HUES48 (cell line): ENCODE measurements at regions not wholly inside any gene's neighbourhood (a gene's known extent, or its start where the extent isn't known, plus 50 kb on each side); places are given as distances from the start of the nearest gene placed in this dataset.

Experiments
- H3K27ac ChIP-seq: one replicate; pipeline ENCODE4 v1.7.0; 2013; ENCODE audit warnings: low read depth, low read length, inconsistent platforms
- H3K27me3 ChIP-seq: 2 replicates; pipeline ENCODE4 v1.6.1; 2013; ENCODE audit warnings: mild to moderate bottlenecking, low read length; ENCODE audit not compliant: control insufficient read depth, insufficient read depth
- H3K36me3 ChIP-seq: 2 replicates; pipeline ENCODE4 v1.6.1; 2013; ENCODE audit warnings: low read length; ENCODE audit not compliant: control insufficient read depth, insufficient read depth
- H3K4me1 ChIP-seq: 2 replicates; pipeline ENCODE4 v1.6.1; 2013; ENCODE audit warnings: mild to moderate bottlenecking, low read length; ENCODE audit not compliant: control insufficient read depth, insufficient read depth
- H3K4me3 ChIP-seq: 2 replicates; pipeline ENCODE4 v1.5.1; 2013; ENCODE audit warnings: mild to moderate bottlenecking, low read depth, low read length
- H3K9ac ChIP-seq: 2 replicates; pipeline ENCODE4 v1.6.1; 2013; ENCODE audit warnings: mild to moderate bottlenecking, low read depth, low read length, moderate library complexity
- H3K9me3 ChIP-seq: 2 replicates; pipeline ENCODE4 v1.6.1; 2013; ENCODE audit warnings: low read length; ENCODE audit not compliant: control insufficient read depth, insufficient read depth

DNA sequence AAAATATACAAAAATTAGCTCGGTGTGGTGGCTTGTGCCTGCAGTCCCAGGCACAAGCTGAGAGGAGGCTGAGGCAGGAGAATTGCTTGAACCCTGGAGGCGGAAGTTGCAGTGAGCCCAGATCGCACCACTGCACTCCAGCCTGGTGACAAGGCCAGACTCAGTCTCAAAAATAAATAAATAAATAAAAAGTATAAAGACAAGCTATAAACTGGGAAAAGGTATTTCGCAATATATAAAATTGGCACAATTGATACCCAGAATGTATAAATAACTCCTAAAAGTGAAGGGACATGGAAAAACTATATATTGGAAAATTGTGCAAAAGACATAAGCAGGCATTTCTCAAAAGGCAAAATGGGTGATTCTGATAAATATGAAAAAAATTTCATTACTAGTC is 657.9 kb upstream of the SLC8A1 start:
- H3K27me3 ChIP-seq: no peaks in the 10 kb centered on the region
- no peak overlapping the region for H3K9ac ChIP-seq
- no peak overlapping the region for H3K4me3 ChIP-seq
- no peaks in the 10 kb centered on the region for H3K9me3 ChIP-seq
- no peaks in the 10 kb centered on the region for H3K4me1 ChIP-seq
- no peaks in the 10 kb centered on the region for H3K36me3 ChIP-seq
- H3K27ac ChIP-seq: no peak overlapping the region

DNA sequence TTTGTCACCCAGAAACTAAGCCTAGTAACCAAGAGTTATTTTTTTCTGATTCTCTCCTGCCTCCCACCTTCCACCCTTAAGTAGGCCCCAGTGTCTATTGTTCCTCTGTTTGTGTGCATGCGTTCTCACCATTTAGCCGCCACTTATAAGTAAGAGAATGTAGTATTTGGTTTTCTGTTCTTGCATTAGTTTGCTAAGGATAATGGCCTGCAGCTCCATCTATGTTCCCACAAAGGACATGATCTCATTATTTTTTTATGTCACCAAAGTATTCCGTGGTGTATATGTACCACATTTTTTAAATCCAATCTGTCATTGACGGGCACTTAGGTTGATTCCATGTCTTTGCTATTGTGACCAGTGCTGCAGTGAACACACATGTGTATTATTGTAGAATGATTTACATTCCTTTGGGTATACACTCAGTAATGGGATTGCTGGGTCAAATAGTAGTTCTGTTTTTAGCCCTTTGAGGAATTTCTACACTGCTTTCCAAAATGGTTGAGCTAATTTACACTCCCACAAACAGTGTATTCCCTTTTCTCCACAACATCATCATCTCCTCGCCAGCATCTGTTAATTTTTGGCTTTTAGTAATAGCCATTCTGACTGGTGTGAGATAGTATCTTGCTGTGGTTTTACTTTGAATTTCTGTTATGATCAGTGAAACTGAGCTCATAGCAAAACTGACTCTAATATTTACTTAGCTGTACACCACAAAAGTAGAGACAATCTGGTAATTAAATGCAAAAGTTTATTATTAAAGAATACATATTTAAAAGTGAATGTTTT is 660.1 kb upstream of the SLC8A1 start:
- H3K36me3 ChIP-seq: no peaks in the 10 kb centered on the region
- H3K9ac ChIP-seq: no peak overlapping the region
- no peak overlapping the region for H3K4me3 ChIP-seq
- H3K4me1 ChIP-seq: no peaks in the 10 kb centered on the region
- no peaks in the 10 kb centered on the region for H3K9me3 ChIP-seq
- H3K27me3 ChIP-seq: no peaks in the 10 kb centered on the region
- no peak overlapping the region for H3K27ac ChIP-seq

DNA sequence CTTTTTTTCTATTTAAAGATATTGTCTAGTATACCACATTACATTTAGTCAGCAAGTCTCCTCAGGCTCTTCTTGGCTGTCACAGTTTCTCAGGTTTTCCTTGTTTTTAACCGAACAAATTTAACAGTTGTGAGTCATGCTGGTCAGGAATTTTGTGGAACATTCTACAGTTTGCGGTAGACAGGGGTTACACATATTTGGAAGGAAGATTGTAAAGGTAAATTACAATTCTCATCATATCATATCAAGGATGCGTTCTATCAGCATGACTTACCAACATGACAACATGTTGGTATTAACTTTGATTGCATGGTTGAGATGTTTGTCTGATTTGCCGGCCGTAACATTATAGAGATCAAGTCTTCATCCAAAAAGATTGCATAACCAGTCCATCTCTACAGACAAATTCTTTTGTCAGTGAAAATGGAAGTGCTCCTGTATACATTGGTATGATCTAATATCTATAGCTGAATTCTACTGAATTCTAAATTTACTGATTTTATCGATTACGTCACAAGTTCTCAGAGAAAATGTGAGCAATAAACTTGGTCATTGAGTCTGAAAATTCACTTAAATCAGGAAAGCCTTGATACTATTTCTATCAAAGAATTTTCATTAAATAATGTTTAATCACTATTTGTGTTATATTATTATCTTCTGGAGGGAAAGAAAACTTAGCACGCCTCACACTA is 664.4 kb upstream of the SLC8A1 start:
- no peaks in the 10 kb centered on the region for H3K4me1 ChIP-seq

DNA sequence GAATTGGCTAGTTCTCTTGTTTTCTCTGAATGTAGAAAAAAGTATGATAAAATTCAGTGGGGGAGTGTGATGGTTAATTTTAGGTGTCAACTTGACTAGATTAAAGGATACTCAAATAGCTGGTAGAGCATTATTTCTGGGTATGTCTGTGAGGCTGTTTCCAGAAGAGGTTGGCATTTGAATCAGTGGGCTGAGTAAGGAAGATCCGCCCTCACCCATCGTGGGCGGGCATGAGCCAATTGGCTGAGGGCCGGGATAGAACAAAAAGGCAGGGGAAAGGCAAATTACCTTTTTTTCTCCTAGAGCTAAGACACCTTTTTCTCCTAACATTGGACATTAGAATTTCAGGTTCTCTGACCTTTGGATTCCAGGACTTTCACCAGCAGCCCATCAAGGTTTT is 667.6 kb upstream of the SLC8A1 start:
- no peaks in the 10 kb centered on the region for H3K4me1 ChIP-seq
- no peaks in the 10 kb centered on the region for H3K27me3 ChIP-seq
- H3K36me3 ChIP-seq: no peaks in the 10 kb centered on the region
- no peaks in the 10 kb centered on the region for H3K9me3 ChIP-seq
- H3K9ac ChIP-seq: no peak overlapping the region
- no peak overlapping the region for H3K27ac ChIP-seq
- H3K4me3 ChIP-seq: no peak overlapping the region

More for the DNA sequence above, 664.4 kb upstream of the SLC8A1 start:
- no peak overlapping the region for H3K9ac ChIP-seq
- H3K27ac ChIP-seq: no peak overlapping the region
- H3K4me3 ChIP-seq: no peak overlapping the region
- no peaks in the 10 kb centered on the region for H3K36me3 ChIP-seq
- no peaks in the 10 kb centered on the region for H3K9me3 ChIP-seq
- H3K27me3 ChIP-seq: no peaks in the 10 kb centered on the region

DNA sequence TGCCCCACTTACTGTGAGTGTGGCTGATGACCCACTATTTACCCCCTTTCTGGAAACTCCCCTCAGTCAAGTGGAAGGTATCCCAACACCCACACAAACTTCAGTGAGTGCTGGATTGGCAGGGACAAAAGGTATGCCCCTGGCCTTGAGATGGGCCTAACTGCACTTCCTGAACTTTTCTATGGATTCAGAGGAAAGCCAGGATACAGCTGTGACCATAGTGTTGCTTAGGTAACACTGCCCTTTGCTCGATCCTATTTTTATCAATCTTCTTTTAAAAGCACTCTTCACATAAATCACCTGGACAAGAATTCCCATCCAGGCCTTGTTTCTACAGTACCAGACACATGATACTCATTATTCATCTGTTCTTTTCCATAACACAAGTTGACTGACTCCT is 671.5 kb upstream of the SLC8A1 start:
- H3K9ac ChIP-seq: no peak overlapping the region
- no peaks in the 10 kb centered on the region for H3K36me3 ChIP-seq
- no peaks in the 10 kb centered on the region for H3K4me1 ChIP-seq
- H3K27me3 ChIP-seq: no peaks in the 10 kb centered on the region
- H3K27ac ChIP-seq: no peak overlapping the region
- H3K9me3 ChIP-seq: peaks cover 11% of the 10 kb centered on the region; the same call in 1 of the 2 replicates
- H3K4me3 ChIP-seq: no peak overlapping the region

DNA sequence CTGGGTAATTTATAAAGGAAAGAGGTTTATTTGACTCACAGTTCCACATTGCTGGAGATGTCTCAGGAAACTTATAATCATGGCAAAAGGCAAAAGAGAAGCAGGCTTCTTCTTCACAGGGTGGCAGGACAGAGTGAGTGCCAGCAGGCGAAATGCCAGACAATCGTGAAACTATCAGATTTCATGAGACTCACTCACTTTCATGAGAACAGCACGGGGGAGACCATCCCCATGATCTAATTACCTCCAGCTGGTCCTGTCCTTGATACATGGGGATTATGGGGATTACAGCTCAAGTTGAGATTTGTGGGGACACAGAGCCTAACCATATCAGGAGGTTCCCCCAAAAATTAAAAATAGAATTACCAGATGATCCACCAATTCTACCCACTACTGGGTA is 675.5 kb upstream of the SLC8A1 start:
- no peaks in the 10 kb centered on the region for H3K27me3 ChIP-seq
- peaks cover 11% of the 10 kb centered on the region; the same call in 1 of the 2 replicates for H3K9me3 ChIP-seq
- H3K36me3 ChIP-seq: no peaks in the 10 kb centered on the region
- H3K4me1 ChIP-seq: no peaks in the 10 kb centered on the region
- no peak overlapping the region for H3K27ac ChIP-seq
- H3K9ac ChIP-seq: no peak overlapping the region
- no peak overlapping the region for H3K4me3 ChIP-seq

DNA sequence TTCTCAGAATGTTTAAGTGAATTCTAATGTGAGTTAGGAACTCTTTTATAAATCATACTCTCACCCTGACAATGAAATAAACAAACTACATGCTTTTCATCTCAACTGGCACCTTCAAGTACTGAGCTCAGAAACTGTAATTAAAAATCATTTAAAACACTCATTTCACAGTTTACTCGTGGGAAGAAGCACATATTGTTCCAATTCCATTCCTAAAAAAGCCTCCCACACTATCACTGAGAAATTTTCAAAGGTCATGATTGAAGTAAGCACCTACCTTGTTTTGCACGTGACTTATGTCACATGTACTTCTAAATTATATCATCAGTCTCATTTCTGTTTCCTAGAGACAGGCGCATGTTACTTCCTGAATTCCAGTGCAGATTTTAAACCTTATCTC is 678.1 kb upstream of the SLC8A1 start:
- Histone ChIP-seq H3K9me3 (peaks cover 11% of the 10 kb centered on the region; the same call in 1 of the 2 replicates), H3K27me3 (no peaks in the 10 kb centered on the region), H3K4me3 (no peak overlapping the region), H3K9ac (no peak overlapping the region), H3K27ac (no peak overlapping the region), H3K36me3 (no peaks in the 10 kb centered on the region), H3K4me1 (no peaks in the 10 kb centered on the region)

DNA sequence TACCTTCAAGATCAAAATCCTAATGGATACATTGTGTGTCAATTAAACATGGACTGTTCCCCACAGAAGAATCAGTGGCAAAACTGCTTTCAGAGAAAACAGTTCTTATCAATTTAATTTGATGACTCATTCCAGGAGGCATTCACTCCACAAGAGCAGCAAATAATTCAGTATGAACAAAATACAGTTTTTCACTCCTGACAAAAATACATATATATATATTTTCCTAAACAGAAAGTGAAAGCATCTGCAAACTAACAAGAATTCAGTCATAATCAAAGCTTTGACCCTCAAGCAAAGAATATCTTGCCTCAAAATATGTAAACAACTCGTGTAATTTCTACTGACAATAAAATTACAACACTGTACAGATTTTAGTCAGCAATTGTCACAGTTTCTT is 685.1 kb upstream of the SLC8A1 start:
- Histone ChIP-seq H3K36me3 (no peaks in the 10 kb centered on the region), H3K27me3 (no peaks in the 10 kb centered on the region), H3K9ac (no peak overlapping the region), H3K4me3 (no peak overlapping the region), H3K9me3 (no peaks in the 10 kb centered on the region), H3K4me1 (no peaks in the 10 kb centered on the region), H3K27ac (no peak overlapping the region)

DNA sequence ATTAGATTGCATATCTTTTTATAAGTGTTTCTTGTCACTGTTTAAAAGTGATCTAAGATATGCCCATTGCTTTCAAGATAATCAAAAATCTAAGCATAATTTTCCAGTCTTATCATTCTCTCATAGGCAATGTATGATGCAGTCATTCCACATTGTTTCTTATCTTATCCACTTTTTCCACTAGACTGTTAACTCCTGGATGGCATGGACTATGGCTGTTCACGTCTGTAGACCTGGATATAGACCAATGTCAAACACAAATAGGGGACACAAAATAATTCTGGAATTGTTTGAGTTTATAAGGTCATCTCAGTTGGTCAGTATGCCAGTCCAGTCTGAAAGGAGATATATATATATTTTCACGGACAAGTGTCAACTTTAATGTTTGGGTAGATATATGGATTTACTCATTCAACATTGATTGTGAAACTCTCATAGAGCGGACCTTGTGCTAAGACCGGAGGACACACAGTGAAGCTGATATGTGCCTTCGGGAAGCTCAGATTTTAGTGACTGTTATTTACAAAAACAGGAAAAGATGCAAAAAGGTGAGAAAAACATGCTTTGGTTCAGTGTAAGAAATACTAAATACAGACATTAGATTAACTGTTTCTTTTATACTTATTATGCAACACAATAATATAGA is 689.4 kb upstream of the SLC8A1 start:
- Histone ChIP-seq H3K27ac (no peak overlapping the region), H3K27me3 (no peaks in the 10 kb centered on the region), H3K4me3 (no peak overlapping the region), H3K4me1 (no peaks in the 10 kb centered on the region), H3K9me3 (no peaks in the 10 kb centered on the region), H3K9ac (no peak overlapping the region), H3K36me3 (no peaks in the 10 kb centered on the region)

DNA sequence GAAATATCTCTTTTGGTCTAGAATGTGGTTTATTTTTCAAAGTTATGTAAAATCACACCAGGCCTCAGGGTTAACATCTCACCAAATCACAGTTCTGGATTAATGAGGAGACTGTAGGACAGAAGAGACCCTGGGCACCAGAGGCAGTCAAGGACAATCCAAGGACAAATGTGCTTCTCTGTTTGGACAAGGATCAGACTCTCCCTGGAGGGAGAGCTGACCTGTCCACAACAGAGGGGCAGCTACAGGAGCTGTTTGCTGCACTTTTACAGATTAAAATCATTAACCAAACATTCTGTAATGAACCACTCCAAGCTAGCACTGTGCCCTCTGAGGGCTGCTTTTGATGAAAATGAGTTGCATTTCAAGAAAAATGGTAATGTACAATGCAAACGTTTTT is 690.6 kb upstream of the SLC8A1 start:
- H3K27ac ChIP-seq: no peak overlapping the region
- H3K36me3 ChIP-seq: no peaks in the 10 kb centered on the region
- no peak overlapping the region for H3K4me3 ChIP-seq
- no peaks in the 10 kb centered on the region for H3K4me1 ChIP-seq
- no peaks in the 10 kb centered on the region for H3K9me3 ChIP-seq
- H3K27me3 ChIP-seq: no peaks in the 10 kb centered on the region
- H3K9ac ChIP-seq: no peak overlapping the region

DNA sequence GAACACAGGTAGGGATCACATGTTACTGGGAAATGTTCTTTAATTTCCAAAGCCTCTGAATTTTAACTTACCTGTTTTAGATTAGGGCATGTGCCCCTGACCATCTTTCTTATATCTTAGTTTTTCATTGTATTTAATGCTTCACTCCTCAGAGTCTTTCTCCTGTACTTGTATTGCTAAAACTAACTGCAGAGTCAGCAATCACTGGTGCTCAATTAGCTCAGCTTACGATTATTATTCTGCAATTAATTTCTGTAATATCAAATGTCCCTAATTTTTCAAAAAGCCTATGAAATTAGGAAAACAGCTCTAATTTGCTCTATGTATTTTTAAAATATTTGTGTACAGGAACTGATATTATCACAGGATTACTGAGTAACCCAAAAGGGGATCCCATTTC is 693.2 kb upstream of the SLC8A1 start:
- Histone ChIP-seq H3K4me3 (no peak overlapping the region), H3K27me3 (no peaks in the 10 kb centered on the region), H3K9me3 (no peaks in the 10 kb centered on the region), H3K36me3 (no peaks in the 10 kb centered on the region), H3K27ac (no peak overlapping the region), H3K9ac (no peak overlapping the region), H3K4me1 (no peaks in the 10 kb centered on the region)
